OCI-LY1 (cell line): ENCODE measurements at regions not wholly inside any gene's neighbourhood (a gene's known extent, or its start where the extent isn't known, plus 50 kb on each side); places are given as distances from the start of the nearest gene placed in this dataset.

Experiments
- EZH2 ChIP-seq: fragments of 200-600 bp; sonication (generic), shearing (Covaris generic); IDR thresholded peaks from 2 replicates; pipeline ENCODE4 v1.8.0; 2017; ENCODE audit warnings: borderline replicate concordance, mixed run types, mild to moderate bottlenecking, antibody characterized with exemption, low read length, moderate library complexity, mixed read lengths
- TF ChIP-seq, protein P1 (sequence below): fragments of 200-600 bp; sonication (generic), shearing (Covaris generic); IDR thresholded peaks from 2 replicates; pipeline ENCODE4 v1.5.1; 2017; ENCODE audit warnings: mild to moderate bottlenecking, antibody characterized with exemption, low read length, moderate library complexity, mixed read lengths

DNA sequence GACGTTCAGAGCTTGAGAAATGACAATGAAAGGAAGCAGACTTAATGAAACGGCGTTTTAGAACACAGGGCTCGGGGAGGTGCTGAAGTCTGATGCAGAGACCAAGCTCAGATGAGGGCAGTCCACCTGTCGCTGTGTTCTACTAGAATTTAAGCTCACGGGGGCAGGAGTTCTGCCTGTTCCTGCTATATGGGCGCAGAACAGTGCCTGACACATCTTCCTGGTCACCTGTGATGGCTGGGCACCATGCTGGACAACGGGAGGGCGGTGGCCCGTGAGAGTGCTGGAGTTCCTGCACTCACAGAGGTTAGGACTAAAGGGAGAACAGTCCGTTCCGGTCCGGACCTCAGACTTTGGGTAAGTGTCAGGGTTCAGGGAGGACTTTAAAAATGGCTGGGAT, 130.6 kb downstream of the ERMARD start:
- no peak for TF ChIP-seq EZH2
- TF ChIP-seq, protein P1, sequence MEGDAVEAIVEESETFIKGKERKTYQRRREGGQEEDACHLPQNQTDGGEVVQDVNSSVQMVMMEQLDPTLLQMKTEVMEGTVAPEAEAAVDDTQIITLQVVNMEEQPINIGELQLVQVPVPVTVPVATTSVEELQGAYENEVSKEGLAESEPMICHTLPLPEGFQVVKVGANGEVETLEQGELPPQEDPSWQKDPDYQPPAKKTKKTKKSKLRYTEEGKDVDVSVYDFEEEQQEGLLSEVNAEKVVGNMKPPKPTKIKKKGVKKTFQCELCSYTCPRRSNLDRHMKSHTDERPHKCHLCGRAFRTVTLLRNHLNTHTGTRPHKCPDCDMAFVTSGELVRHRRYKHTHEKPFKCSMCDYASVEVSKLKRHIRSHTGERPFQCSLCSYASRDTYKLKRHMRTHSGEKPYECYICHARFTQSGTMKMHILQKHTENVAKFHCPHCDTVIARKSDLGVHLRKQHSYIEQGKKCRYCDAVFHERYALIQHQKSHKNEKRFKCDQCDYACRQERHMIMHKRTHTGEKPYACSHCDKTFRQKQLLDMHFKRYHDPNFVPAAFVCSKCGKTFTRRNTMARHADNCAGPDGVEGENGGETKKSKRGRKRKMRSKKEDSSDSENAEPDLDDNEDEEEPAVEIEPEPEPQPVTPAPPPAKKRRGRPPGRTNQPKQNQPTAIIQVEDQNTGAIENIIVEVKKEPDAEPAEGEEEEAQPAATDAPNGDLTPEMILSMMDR: no peak
